HG02588 (cell line): ENCODE measurements at regions not wholly inside any gene's neighbourhood (a gene's known extent, or its start where the extent isn't known, plus 50 kb on each side); places are given as distances from the start of the nearest gene placed in this dataset.

Source experiments
- ATAC-seq: cut with Tn5 transposase; IDR thresholded peaks from one replicate; pipeline ENCODE4 v1.9.1; 2021; ENCODE audit warnings: mild to moderate bottlenecking, moderate library complexity; ENCODE audit not compliant: unreplicated experiment

DNA sequence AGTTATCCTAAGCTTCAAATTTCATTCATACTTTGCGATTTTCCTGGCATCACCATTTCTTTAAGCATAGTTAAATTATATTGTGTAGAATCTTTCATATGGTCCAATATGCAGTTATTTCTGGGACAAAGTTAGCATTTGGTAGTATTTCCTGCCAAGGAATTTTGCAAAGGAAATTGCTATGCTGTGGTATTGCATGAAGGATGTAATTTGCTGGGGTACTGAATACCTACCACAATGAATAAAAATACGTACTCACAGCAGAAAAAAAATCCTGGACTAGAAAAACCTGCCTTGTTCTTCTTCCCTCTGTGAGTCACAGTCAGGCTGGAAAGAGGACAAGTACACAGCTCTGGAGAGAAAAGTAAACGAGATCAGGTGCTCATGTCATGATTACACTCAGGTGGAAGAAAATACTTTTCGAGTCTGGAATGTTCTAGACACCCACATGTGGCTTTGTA lies 241.2 kb downstream of the PTBP2 start:
- no peak for ATAC-seq

GRCh38 chr1:96964761-96965160 lies 243.2 kb downstream of the PTBP2 start:
- ATAC-seq: no peak

DNA sequence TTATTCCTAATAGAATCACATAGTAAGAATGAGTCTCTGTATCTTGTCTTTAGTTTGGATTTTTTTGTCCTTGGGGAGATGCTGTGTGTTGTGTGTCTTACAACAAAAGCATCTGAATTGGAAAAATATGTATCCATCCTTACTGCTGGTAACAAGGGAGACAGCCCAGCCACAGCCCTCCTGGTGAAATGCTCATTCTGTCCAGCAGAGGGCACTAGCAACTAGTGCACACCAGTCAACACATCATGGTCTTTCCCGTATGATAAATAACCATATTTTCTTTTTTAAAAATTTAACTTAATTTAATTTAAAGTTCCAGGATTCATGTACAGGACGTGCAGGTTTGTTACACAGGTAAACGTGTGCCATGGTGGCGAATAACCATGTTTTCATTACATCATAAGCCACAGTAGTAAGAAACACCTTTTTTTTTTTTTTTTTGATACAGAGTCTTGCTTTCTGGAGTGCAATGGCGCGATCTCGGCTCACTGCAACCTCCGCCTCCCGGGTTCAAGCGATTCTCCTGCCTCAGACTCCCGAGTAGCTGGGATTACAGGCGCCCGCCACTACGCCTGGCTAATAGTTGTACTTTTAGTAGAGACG lies 245.1 kb downstream of the PTBP2 start:
- peak; percentile 89 for ATAC-seq

GRCh38 chr1:96967311-96967710 lies 245.7 kb downstream of the PTBP2 start:
- ATAC-seq: no peak

DNA sequence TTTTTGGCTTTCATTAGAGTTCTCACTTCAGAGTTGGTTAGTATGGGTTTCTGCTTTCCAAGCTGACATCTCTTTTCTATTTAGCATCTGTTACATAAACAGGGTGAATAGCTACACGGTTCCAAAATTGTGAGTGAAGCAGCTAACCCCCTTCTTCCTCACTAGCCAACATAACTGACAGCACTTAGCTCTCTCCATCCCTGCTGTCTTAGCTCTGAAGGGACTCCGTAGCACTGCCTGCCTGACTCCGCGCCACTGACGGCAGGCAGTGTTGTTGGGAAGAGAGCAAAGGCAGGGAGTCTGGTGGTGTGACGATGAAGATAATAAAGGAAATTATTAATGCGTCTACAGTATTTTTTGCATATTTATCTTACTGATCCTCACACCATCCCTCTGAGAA lies 247.0 kb downstream of the PTBP2 start:
- no peak for ATAC-seq

- ATAC-seq: no peak
Measured at GRCh38 chr1:96968983-96969382, 247.4 kb downstream of the PTBP2 start.

DNA sequence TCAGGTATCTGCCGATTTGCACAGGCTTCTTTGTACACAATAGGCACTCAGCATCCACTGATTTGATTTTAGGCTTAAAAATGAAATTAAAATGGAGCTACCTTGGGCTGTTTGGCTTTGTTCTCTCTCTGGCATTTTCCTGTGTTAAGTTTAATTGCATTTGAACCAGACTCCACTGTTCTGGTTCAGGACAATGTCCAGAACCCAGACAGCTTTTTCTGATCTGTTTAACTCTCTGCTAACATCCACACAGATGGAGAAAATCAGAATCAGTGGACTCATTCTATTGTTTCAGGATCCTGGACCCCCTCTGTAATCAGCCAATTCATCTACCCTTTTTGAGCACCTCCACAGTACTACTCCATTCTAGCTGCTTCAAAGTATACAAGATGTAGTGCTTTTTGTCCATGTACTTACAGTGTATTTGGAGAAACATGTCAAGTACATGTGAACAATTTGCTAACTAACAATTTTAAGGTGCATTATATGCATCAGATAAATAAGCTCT lies 248.1 kb downstream of the PTBP2 start:
- ATAC-seq: no peak

DNA sequence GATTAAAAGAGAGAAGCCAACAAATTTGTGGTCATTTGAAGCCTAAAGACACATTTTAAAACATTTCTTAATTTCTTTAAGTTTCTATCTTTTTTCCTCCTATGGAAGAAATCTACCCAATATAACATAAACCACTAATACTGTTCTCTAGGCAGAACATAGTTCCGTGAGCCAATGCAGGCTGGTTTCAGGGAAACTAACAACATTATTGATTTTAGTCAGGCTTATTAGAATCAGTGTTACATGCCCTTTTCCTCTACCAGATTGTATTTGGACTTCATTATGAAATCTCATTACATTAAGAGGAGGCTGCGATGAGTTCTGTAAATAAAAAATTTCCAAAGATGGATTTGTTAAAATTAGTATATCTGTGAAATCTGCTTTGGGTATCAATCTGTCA lies 249.9 kb downstream of the PTBP2 start:
- ATAC-seq: no peak

GRCh38 chr1:96971849-96972602 lies 250.4 kb downstream of the PTBP2 start:
- ATAC-seq: no peak

DNA sequence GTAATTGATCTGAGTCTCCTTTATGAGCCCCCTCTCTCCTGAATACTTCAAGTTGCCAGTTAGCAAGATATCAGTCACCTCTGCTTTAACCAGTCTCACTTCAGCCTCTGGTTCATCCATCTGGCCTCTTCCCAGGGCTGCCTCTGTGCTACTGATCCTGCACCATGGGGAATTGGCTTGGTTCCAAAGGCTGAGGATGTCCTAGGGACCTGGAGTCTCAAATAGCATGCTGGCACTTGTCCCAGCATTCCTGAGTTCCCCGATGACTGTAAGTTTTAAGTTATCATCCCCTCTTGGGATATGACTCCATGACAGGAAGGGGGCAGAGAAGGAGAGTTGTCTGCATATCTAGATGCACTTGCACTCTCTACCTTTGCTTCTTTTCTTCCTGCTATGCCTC lies 252.0 kb downstream of the PTBP2 start:
- no peak for ATAC-seq

GRCh38 chr1:96978444-96978843 lies 256.9 kb downstream of the PTBP2 start:
- no peak for ATAC-seq

- ATAC-seq: no peak
Measured at GRCh38 chr1:96978901-96979300, 257.3 kb downstream of the PTBP2 start.

DNA sequence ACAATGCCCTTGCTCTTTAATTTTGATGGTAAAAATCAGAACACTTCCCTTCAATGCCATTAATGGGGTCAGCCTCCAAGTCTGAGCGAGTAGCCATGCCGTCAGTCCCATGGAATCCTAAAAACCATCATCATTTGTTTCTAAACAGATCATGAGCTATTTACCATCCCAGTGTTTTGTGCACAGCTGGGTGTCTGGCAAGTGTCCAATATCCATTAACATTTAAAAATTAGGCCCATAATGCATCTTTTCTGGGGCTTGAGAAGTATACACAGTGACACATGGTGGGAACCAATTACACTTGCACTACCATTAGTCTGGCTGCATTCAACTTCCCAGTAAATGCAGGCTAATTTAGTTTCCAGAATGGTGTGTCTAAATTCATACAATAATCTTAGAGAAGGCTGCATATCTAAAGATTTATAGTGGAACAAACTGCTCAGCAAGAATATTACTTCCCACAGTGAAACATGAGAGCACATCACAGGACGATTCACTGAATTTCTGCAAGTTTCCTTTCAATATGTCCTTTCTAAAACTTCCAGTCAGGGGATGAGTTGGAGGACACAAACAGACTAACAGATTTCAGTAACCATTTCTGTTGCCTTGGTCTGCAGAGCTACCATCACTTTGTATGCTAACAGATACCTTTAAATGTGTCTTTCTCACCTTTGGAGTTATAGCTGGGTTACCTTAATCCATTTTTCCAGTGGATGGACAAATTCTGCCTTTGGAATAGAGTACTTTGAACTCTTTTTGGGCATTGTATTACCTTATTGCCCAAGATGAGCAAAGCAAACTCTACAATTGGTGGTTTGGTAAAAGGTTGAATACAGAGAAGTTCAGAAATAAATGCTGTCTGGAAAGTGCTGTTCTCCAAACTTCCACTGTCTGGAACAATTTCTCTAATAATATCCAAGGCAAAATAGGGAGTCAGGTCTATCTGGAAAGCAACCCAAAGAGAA lies 258.0 kb downstream of the PTBP2 start:
- no peak for ATAC-seq

GRCh38 chr1:96980448-96980847 lies 258.9 kb downstream of the PTBP2 start:
- no peak for ATAC-seq

- no peak for ATAC-seq
Measured at GRCh38 chr1:96981181-96981580, 259.6 kb downstream of the PTBP2 start.

- no peak for ATAC-seq
Measured at GRCh38 chr1:96982118-96982517, 260.5 kb downstream of the PTBP2 start.

GRCh38 chr1:96983866-96984265 lies 262.3 kb downstream of the PTBP2 start:
- no peak for ATAC-seq

DNA sequence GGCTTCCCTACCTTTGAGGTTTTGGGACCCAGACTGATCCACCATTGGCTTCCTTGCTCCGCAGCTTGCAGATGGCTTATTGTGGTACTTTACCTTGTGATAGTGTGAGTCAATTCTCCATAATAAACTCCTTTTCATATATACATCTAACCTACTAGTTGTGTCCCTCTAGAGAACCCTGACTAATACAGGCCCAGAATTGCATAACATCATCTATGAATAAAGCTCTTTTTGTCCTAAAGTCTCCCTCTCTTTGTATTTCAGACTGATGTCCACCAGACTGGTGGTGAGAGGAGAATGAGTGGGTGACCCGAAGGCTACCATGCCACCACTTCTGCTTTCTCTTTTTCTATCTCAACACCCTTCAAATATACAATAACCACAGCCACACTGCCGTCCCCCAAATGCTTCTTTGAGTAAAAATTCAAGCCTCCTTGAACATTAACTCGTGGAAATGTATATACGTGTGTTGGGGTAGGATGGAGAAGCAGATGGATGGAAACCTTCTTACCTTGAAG lies 265.7 kb downstream of the PTBP2 start:
- no peak for ATAC-seq

DNA sequence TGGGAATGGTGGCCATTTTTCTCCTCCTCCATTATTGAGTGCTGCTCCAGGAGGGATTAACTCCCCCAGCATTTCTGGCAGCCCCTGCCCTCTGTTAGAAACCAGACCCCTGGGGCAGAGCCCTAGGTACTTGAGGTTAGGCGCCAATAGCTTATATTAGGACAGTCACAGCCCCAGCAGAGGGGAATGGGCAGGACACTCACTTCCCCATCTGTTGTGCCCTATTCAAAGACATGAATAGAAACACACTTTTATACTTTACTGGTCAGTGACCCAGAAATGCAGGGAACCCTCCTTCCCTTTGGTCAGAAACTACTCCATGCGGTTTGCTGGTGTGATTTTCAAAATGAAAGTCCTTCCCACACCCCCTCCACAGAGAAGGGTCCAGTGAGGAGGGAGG lies 267.7 kb downstream of the PTBP2 start:
- no peak for ATAC-seq

GRCh38 chr1:96990136-96990535 lies 268.6 kb downstream of the PTBP2 start:
- ATAC-seq: no peak

DNA sequence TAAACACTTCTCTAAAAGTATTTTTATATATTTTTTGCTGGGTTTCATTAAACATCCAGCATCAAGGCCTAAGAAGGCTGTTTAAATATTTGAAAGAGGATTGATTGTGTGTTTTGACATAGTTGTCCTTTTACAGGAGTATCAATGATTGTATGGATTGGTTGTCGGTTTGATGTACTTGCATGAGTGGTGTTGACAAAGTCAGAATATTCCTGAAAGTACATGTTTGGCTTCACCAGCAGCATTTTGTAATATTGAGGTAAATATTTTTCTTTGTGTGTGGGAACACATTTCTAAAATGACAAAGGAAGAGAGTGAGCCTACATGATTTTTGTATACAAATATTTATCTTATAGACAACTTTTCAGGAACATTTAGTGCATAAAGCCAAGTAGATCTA lies 269.7 kb downstream of the PTBP2 start:
- ATAC-seq: no peak
